HCT116 (cell line): ENCODE measurements at regions not wholly inside any gene's neighbourhood (a gene's known extent, or its start where the extent isn't known, plus 50 kb on each side); places are given as distances from the start of the nearest gene placed in this dataset.

Source experiments
- ATAC-seq: fragments of 200-7000 bp; cut with Tn5 transposase; 2 replicates; pipeline ENCODE4 v1.9.1; 2020; ENCODE audit warnings: mild to moderate bottlenecking, moderate library complexity
- BruUV-seq: library from RNA; stranded (reverse); fragments of 400-500 nt; replicated peaks from 2 replicates; lab custom pipeline; 2021; lab: Mats Ljungman, UMichigan
- CTCF ChIA-PET: fragments of 300-600 bp; sonication (Branson Sonifier 250); formaldehyde crosslinking; loops from one replicate; lab custom pipeline; 2021; ENCODE audit warnings: antibody characterized with exemption; lab: Charles Lee
- POLR2A ChIA-PET: fragments of 300-600, 350-600 bp; sonication (Branson Sonifier 250); formaldehyde crosslinking; loops from one replicate; lab custom pipeline; 2021; ENCODE audit warnings: antibody characterized with exemption; lab: Charles Lee
- RAD21 ChIA-PET, 2 experiments: fragments of 300-600 bp; sonication (Branson Sonifier 250); formaldehyde crosslinking; loops; one replicate each; lab custom pipeline; 2023; ENCODE audit warnings: low total read pairs in 2 of 2; ENCODE audit not compliant: uncharacterized antibody in 2 of 2, unreplicated experiment in 2 of 2, low non-redundant PET in 1 of 2; lab: Charles Lee
- DNase-seq: peaks from one replicate; pipeline ENCODE4 v3.0.0-alpha.2; 2010; ENCODE audit warnings: low read depth, low spot score
- H2AFZ ChIP-seq: fragments of 200-600 bp; shearing (Covaris generic), sonication (generic); 2 replicates; pipeline ENCODE4 v1.6.1; 2017; ENCODE audit warnings: low read depth, mixed run types, mixed read lengths, antibody characterized with exemption, low read length; ENCODE audit not compliant: poor library complexity, severe bottlenecking
- H3K27ac ChIP-seq: 2 replicates; pipeline ENCODE4 v1.5.1; 2012; ENCODE audit warnings: low read depth, low read length
- H3K27me3 ChIP-seq: fragments of 200-600 bp; sonication (generic); 2 replicates; pipeline ENCODE4 v1.6.1; 2016; ENCODE audit warnings: mixed run types, low read length, mixed read lengths; ENCODE audit not compliant: insufficient read depth
- H3K36me3 ChIP-seq, 2 experiments: fragments of 200-500 bp in 1 of 2; fragments of 200-600 bp in 1 of 2; sonication (Bioruptor generic) in 1 of 2; sonication (generic) in 1 of 2; 2 replicates each; pipeline versions ENCODE4 v1.5.1 to v1.6.1; 2014 to 2016; ENCODE audit warnings: low read length in 2 of 2, inconsistent platforms in 1 of 2, mixed read lengths in 1 of 2, mixed run types in 1 of 2; ENCODE audit not compliant: insufficient read depth in 2 of 2, control insufficient read depth in 1 of 2
- H3K4me1 ChIP-seq, 2 experiments: fragments of 200-600 bp in 1 of 2; sonication (generic) in 1 of 2; 2 replicates each; pipeline versions ENCODE4 v1.5.1 to v1.6.1; 2012 to 2017; ENCODE audit warnings: low read length in 2 of 2, inconsistent platforms in 1 of 2, mild to moderate bottlenecking in 1 of 2, mixed read lengths in 1 of 2, mixed run types in 1 of 2, moderate library complexity in 1 of 2; ENCODE audit not compliant: insufficient read depth in 2 of 2, control insufficient read depth in 1 of 2
- H3K4me2 ChIP-seq: fragments of 200-600 bp; sonication (generic); 2 replicates; pipeline ENCODE4 v1.6.1; 2017; ENCODE audit warnings: mixed run types, low read length, mixed read lengths
- H3K4me3 ChIP-seq, 2 experiments: fragments of 200-600 bp in 1 of 2; sonication (generic) in 1 of 2; replicated peaks in 1 of 2; 2 replicates each; pipeline ENCODE4 v1.5.1; 2011 to 2016; ENCODE audit warnings: low read length in 2 of 2, control low read depth in 1 of 2, low read depth in 1 of 2, mild to moderate bottlenecking in 1 of 2, mixed read lengths in 1 of 2, mixed run types in 1 of 2
- H3K79me2 ChIP-seq: fragments of 200-600 bp; sonication (generic); 2 replicates; pipeline ENCODE4 v1.6.1; 2017; ENCODE audit warnings: mild to moderate bottlenecking, mixed run types, low read length, moderate library complexity, mixed read lengths; ENCODE audit not compliant: insufficient read depth
- H3K9ac ChIP-seq: fragments of 200-600 bp; sonication (generic); 2 replicates; pipeline ENCODE4 v1.6.1; 2016; ENCODE audit warnings: low read length, mixed read lengths
- H3K9me2 ChIP-seq: fragments of 200-600 bp; sonication (generic), shearing (Covaris generic); 2 replicates; pipeline ENCODE4 v1.6.1; 2017; ENCODE audit warnings: mixed run types, mild to moderate bottlenecking, moderate library complexity; ENCODE audit not compliant: insufficient read depth
- H3K9me3 ChIP-seq, 2 experiments: fragments of 200-500 bp in 1 of 2; fragments of 200-600 bp in 1 of 2; sonication (Bioruptor generic) in 1 of 2; sonication (generic) in 1 of 2; 2 replicates each; pipeline ENCODE4 v1.6.1; 2014 to 2017; ENCODE audit warnings: low read length in 2 of 2, mixed read lengths in 2 of 2, inconsistent platforms in 1 of 2, low read depth in 1 of 2, mild to moderate bottlenecking in 1 of 2, mixed run types in 1 of 2, moderate library complexity in 1 of 2; ENCODE audit not compliant: control insufficient read depth in 1 of 2, insufficient read depth in 1 of 2
- H4K20me1 ChIP-seq: fragments of 200-600 bp; sonication (generic), shearing (Covaris generic); 2 replicates; pipeline ENCODE4 v1.6.1; 2017; ENCODE audit warnings: mixed run types, mild to moderate bottlenecking, moderate library complexity; ENCODE audit not compliant: insufficient read depth
- CEBPB ChIP-seq: IDR thresholded peaks from 2 replicates; pipeline ENCODE4 v1.6.1; 2012; ENCODE audit warnings: low read depth
- CTCF ChIP-seq, 3 experiments: fragments of 200-600 bp in 1 of 3; sonication (generic) in 1 of 3; IDR thresholded peaks in 2 of 3; conservative IDR thresholded peaks in 1 of 3; 2 replicates each; pipeline ENCODE4 v1.5.1; 2012 to 2017; ENCODE audit warnings: low read depth in 2 of 3, low read length in 2 of 3, antibody characterized with exemption in 1 of 3, borderline replicate concordance in 1 of 3, control low read depth in 1 of 3, mild to moderate bottlenecking in 1 of 3, mixed read lengths in 1 of 3, mixed run types in 1 of 3, moderate library complexity in 1 of 3; ENCODE audit not compliant: insufficient read depth in 1 of 3
- EGR1 ChIP-seq: IDR thresholded peaks from 2 replicates; pipeline ENCODE4 v1.6.1; 2012; ENCODE audit warnings: low read depth
- POLR2A ChIP-seq: IDR thresholded peaks from 2 replicates; pipeline ENCODE4 v1.7.0; 2011; ENCODE audit warnings: borderline replicate concordance; ENCODE audit not compliant: insufficient read depth, insufficient read length; ENCODE audit errors: extremely low read depth
- POLR2AphosphoS5 ChIP-seq: IDR thresholded peaks from 2 replicates; pipeline ENCODE4 v1.6.1; 2011; ENCODE audit warnings: mild to moderate bottlenecking, low read depth, low read length, moderate library complexity
- SIN3A ChIP-seq: IDR thresholded peaks from 2 replicates; pipeline ENCODE4 v1.6.1; 2012; ENCODE audit warnings: low read depth
- TCF7L2 ChIP-seq: IDR thresholded peaks from 2 replicates; pipeline ENCODE4 v1.7.0; 2011; ENCODE audit warnings: borderline replicate concordance, inconsistent platforms; ENCODE audit not compliant: insufficient read depth, insufficient read length; ENCODE audit errors: extremely low read depth
- YY1 ChIP-seq: IDR thresholded peaks from 2 replicates; pipeline ENCODE4 v1.6.1; 2011; ENCODE audit warnings: low read length, low read depth, moderate library complexity, mild to moderate bottlenecking; ENCODE audit not compliant: insufficient replicate concordance; ENCODE audit errors: extremely low read depth
- ZFX ChIP-seq: fragments of 450-650 bp; IDR thresholded peaks from 2 replicates; pipeline ENCODE4 v1.6.1; 2017
- intact Hi-C: fragments of 100-400 bp; cut with micrococcal nuclease; formaldehyde crosslinking; loops from 2 replicates; pipeline ENCODE4 v1.10.0; 2022
- TF ChIP-seq, protein P1 (sequence below): IDR thresholded peaks from 2 replicates; pipeline ENCODE4 v1.6.1; 2012; ENCODE audit warnings: low read depth
- TF ChIP-seq, protein P2 (sequence below): IDR thresholded peaks from 2 replicates; pipeline ENCODE4 v1.6.1; 2011; ENCODE audit warnings: mild to moderate bottlenecking, low read length, moderate library complexity; ENCODE audit not compliant: insufficient replicate concordance; ENCODE audit errors: extremely low read depth

DNA sequence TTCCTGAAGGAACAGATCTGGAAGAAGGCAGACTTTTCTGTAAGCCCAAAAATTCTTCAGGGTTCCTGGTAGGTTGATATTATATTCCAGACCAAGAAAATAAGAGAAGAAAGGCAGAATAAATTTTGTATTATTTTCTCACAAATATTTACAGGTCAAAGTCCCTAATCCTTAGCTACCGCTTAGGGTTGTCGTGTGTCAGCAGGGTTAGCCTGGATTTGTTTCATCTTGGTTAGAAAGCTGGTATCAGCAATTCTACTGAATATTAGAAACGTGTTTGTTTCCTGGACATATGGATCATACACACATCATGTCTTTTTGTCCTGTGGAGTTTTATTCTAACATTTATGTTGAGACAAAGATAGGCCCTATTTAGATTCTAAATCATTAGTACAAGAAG is 232.9 kb upstream of the CXXC4 start:
- RAD21 ChIA-PET, result no interaction called here
- intact Hi-C loops, result no loop called here
- CTCF ChIA-PET, result no interaction called here
- Histone ChIP-seq H3K4me2 (peak overlapping the region; percentile 60; the same call in 1 of the 2 replicates), H3K27ac (peak overlapping the region; percentile 47; the same call in 1 of the 2 replicates), H3K4me3 (no peak overlapping the region), H3K9me3 (no peaks in the 10 kb centered on the region), H3K36me3 (no peaks in the 10 kb centered on the region), H3K4me1 (peaks cover 14 to 21% of the 10 kb centered on the region in 2 experiments; a peak in 3 of 4 replicates), H3K9me2 (no peaks in the 10 kb centered on the region), H3K27me3 (no peaks in the 10 kb centered on the region), H4K20me1 (no peaks in the 10 kb centered on the region), H2AFZ (peak overlapping the region; percentile 17), H3K79me2 (no peaks in the 10 kb centered on the region), H3K9ac (no peak overlapping the region)
- DNase-seq, result no peak
- POLR2A ChIA-PET, result no interaction called here
- TF ChIP-seq YY1 (no peak), ZFX (no peak), EGR1 (no peak), POLR2AphosphoS5 (no peak), CTCF (IDR thresholded peaks at IDR 0.05 in 2 of 3, conservative IDR thresholded peaks at IDR 0.05 in 1 of 3; ENCODE audit: borderline replicate concordance in 1 of 3, insufficient read depth in 1 of 3, low read depth in 2 of 3, low read length in 2 of 3) (no peak), TCF7L2 (no peak), POLR2A (no peak), CEBPB (no peak), SIN3A (no peak)
- TF ChIP-seq, protein P1, sequence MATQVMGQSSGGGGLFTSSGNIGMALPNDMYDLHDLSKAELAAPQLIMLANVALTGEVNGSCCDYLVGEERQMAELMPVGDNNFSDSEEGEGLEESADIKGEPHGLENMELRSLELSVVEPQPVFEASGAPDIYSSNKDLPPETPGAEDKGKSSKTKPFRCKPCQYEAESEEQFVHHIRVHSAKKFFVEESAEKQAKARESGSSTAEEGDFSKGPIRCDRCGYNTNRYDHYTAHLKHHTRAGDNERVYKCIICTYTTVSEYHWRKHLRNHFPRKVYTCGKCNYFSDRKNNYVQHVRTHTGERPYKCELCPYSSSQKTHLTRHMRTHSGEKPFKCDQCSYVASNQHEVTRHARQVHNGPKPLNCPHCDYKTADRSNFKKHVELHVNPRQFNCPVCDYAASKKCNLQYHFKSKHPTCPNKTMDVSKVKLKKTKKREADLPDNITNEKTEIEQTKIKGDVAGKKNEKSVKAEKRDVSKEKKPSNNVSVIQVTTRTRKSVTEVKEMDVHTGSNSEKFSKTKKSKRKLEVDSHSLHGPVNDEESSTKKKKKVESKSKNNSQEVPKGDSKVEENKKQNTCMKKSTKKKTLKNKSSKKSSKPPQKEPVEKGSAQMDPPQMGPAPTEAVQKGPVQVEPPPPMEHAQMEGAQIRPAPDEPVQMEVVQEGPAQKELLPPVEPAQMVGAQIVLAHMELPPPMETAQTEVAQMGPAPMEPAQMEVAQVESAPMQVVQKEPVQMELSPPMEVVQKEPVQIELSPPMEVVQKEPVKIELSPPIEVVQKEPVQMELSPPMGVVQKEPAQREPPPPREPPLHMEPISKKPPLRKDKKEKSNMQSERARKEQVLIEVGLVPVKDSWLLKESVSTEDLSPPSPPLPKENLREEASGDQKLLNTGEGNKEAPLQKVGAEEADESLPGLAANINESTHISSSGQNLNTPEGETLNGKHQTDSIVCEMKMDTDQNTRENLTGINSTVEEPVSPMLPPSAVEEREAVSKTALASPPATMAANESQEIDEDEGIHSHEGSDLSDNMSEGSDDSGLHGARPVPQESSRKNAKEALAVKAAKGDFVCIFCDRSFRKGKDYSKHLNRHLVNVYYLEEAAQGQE, result no peak
- TF ChIP-seq, protein P2, sequence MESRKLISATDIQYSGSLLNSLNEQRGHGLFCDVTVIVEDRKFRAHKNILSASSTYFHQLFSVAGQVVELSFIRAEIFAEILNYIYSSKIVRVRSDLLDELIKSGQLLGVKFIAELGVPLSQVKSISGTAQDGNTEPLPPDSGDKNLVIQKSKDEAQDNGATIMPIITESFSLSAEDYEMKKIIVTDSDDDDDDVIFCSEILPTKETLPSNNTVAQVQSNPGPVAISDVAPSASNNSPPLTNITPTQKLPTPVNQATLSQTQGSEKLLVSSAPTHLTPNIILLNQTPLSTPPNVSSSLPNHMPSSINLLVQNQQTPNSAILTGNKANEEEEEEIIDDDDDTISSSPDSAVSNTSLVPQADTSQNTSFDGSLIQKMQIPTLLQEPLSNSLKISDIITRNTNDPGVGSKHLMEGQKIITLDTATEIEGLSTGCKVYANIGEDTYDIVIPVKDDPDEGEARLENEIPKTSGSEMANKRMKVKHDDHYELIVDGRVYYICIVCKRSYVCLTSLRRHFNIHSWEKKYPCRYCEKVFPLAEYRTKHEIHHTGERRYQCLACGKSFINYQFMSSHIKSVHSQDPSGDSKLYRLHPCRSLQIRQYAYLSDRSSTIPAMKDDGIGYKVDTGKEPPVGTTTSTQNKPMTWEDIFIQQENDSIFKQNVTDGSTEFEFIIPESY, result no peak
- no peak for ATAC-seq
- BruUV-seq, result no TSS peak
